IMR-90 (cell line): ENCODE measurements at regions not wholly inside any gene's neighbourhood (a gene's known extent, or its start where the extent isn't known, plus 50 kb on each side); places are given as distances from the start of the nearest gene placed in this dataset.

Source experiments
- CEBPB ChIP-seq: IDR thresholded peaks from 2 replicates; pipeline ENCODE4 v1.6.1; 2012; ENCODE audit warnings: low read depth, low read length, improper control_type of control experiment
- POLR2A ChIP-seq: IDR thresholded peaks from 2 replicates; pipeline ENCODE4 v1.6.1; 2012; ENCODE audit warnings: mild to moderate bottlenecking, low read depth, low read length
- TF ChIP-seq, protein P1 (sequence below): conservative IDR thresholded peaks from 2 replicates; pipeline ENCODE4 v1.5.1; 2012; ENCODE audit warnings: mild to moderate bottlenecking, low read depth, low read length, improper control_type of control experiment
- TF ChIP-seq, protein P2 (sequence below): fragments of 150-350 bp; IDR thresholded peaks from 2 replicates; pipeline ENCODE4 v1.6.1; 2017; ENCODE audit warnings: mild to moderate bottlenecking, antibody characterized with exemption, low read length, low read depth

DNA sequence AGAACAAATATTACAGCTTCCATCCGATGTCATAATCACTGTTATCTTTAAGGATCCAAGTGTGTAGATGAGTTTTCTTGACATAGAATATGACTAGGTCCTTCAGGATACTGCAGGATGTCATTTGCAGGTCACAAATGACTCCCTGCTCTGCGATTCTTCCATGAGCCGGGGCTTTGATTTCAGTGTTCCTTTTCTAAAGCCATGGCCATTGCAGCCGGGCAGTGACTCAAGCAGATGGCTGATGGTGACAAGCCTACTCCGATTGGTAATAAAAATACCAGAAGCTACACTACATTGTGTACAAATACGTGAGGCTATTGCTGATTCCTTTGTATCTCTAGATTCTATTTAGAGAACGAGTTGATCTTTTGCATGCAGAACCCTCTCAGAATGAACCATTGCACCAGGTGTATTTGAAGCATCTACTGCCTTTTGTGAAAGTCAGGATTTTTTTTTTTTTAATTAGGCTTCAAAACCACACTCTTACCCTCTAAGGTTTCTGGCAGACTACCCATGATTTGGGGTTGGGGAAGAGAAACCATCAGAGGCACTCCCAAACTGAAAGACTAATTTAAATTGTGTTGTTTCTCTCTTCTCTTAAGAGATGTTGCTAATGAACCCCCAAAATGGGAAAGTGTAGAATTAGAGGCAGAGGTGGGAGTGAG is 271.0 kb upstream of the ADRA1B start:
- TF ChIP-seq POLR2A = no peak
- TF ChIP-seq, protein P1, sequence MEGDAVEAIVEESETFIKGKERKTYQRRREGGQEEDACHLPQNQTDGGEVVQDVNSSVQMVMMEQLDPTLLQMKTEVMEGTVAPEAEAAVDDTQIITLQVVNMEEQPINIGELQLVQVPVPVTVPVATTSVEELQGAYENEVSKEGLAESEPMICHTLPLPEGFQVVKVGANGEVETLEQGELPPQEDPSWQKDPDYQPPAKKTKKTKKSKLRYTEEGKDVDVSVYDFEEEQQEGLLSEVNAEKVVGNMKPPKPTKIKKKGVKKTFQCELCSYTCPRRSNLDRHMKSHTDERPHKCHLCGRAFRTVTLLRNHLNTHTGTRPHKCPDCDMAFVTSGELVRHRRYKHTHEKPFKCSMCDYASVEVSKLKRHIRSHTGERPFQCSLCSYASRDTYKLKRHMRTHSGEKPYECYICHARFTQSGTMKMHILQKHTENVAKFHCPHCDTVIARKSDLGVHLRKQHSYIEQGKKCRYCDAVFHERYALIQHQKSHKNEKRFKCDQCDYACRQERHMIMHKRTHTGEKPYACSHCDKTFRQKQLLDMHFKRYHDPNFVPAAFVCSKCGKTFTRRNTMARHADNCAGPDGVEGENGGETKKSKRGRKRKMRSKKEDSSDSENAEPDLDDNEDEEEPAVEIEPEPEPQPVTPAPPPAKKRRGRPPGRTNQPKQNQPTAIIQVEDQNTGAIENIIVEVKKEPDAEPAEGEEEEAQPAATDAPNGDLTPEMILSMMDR = no peak
- TF ChIP-seq, protein P2, sequence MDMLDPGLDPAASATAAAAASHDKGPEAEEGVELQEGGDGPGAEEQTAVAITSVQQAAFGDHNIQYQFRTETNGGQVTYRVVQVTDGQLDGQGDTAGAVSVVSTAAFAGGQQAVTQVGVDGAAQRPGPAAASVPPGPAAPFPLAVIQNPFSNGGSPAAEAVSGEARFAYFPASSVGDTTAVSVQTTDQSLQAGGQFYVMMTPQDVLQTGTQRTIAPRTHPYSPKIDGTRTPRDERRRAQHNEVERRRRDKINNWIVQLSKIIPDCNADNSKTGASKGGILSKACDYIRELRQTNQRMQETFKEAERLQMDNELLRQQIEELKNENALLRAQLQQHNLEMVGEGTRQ = no peak
- TF ChIP-seq CEBPB = no peak
